ENCODE measurements at regions not wholly inside any gene's neighbourhood (a gene's known extent, or its start where the extent isn't known, plus 50 kb on each side); places are given as distances from the start of the nearest gene placed in this dataset.

DNA sequence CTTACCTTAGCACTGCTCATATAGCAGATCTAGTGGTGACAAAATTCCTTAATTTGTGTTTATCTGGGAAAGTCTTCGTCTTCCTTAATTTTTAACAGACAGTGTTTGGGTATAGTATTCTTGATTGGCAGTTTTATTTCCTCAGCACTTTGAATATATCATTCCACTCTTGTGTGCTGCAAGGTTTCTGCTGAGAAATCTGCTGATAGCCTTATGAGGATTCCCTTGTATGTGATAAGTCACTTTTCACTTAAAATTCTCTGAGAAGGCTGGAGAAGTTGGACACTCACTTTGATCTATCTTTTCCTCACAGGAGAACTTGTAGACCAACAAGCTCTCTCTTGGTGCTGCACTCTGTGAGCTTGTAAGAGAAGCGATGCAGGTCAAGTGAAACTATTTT is 306.1 kb upstream of the RTL1 start:
- no peak for TF ChIP-seq GATA2 (IDR thresholded peaks at IDR 0.05; ENCODE audit: low read depth, low read length)
- no peak for TF ChIP-seq GATA3 (IDR thresholded peaks at IDR 0.05; ENCODE audit: low read depth, low read length)
